WTC11 (cell line): ENCODE measurements at regions not wholly inside any gene's neighbourhood (a gene's known extent, or its start where the extent isn't known, plus 50 kb on each side); places are given as distances from the start of the nearest gene placed in this dataset.

Source experiments
- CBFB ChIP-seq: sonication (generic); formaldehyde crosslinking; IDR thresholded peaks from 2 replicates; pipeline ENCODE4 v1.8.1; 2022; ENCODE audit warnings: mild to moderate bottlenecking, low read depth, missing genetic modification reagents
- TCF7 ChIP-seq: sonication (generic); formaldehyde crosslinking; IDR thresholded peaks from 2 replicates; pipeline ENCODE4 v1.8.0; 2022; ENCODE audit warnings: mild to moderate bottlenecking, low read depth, missing genetic modification reagents, moderate library complexity
- TF ChIP-seq, protein P1 (sequence below): fragments of 200-600 bp; IDR thresholded peaks from 2 replicates; pipeline ENCODE4 v1.8.0; 2022; ENCODE audit warnings: antibody characterized with exemption
- TF ChIP-seq, protein P2 (sequence below): sonication (generic); formaldehyde crosslinking; IDR thresholded peaks from 2 replicates; pipeline ENCODE4 v1.8.1; 2023; ENCODE audit warnings: mild to moderate bottlenecking, missing genetic modification reagents
- TF ChIP-seq, protein P3 (sequence below): sonication (generic); formaldehyde crosslinking; IDR thresholded peaks from 2 replicates; pipeline ENCODE4 v1.8.0; 2022; ENCODE audit warnings: mild to moderate bottlenecking, missing genetic modification reagents

DNA sequence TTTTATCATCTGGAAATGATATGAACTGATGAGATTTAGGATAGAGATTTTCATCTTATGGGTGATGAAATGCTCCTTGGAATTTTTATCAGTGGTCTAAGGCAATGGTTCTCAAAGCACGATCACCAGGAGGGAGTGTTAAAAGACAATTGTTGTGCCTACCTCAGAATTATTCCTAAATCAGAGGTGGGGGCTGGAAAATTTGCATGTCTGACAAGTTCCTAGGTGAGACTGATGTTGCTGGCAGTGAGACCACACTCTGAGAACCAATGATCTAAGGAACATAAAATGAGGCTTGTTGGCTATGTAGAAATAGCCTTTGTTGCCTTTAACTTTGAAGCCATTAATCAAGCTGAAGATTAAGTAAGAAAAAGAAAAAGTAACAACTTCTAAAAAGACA lies 416.6 kb upstream of the AZI2 start:
- TF ChIP-seq, protein P1, sequence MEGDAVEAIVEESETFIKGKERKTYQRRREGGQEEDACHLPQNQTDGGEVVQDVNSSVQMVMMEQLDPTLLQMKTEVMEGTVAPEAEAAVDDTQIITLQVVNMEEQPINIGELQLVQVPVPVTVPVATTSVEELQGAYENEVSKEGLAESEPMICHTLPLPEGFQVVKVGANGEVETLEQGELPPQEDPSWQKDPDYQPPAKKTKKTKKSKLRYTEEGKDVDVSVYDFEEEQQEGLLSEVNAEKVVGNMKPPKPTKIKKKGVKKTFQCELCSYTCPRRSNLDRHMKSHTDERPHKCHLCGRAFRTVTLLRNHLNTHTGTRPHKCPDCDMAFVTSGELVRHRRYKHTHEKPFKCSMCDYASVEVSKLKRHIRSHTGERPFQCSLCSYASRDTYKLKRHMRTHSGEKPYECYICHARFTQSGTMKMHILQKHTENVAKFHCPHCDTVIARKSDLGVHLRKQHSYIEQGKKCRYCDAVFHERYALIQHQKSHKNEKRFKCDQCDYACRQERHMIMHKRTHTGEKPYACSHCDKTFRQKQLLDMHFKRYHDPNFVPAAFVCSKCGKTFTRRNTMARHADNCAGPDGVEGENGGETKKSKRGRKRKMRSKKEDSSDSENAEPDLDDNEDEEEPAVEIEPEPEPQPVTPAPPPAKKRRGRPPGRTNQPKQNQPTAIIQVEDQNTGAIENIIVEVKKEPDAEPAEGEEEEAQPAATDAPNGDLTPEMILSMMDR: no peak
- TF ChIP-seq, protein P2, sequence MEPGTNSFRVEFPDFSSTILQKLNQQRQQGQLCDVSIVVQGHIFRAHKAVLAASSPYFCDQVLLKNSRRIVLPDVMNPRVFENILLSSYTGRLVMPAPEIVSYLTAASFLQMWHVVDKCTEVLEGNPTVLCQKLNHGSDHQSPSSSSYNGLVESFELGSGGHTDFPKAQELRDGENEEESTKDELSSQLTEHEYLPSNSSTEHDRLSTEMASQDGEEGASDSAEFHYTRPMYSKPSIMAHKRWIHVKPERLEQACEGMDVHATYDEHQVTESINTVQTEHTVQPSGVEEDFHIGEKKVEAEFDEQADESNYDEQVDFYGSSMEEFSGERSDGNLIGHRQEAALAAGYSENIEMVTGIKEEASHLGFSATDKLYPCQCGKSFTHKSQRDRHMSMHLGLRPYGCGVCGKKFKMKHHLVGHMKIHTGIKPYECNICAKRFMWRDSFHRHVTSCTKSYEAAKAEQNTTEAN (CRISPR knock-in tag): no peak
- TF ChIP-seq TCF7 (CRISPR knock-in tag) (no peak), CBFB (CRISPR knock-in tag) (no peak)
- TF ChIP-seq, protein P3, sequence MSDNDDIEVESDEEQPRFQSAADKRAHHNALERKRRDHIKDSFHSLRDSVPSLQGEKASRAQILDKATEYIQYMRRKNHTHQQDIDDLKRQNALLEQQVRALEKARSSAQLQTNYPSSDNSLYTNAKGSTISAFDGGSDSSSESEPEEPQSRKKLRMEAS: no peak
